ENCODE measurements at regions not wholly inside any gene's neighbourhood (a gene's known extent, or its start where the extent isn't known, plus 50 kb on each side); places are given as distances from the start of the nearest gene placed in this dataset.

GRCh38 chr16:87550495-87550961, 51.8 kb upstream of the JPH3 start:
- H2AFZ ChIP-seq (ENCODE audit: low read depth): no peak overlapping the region
- TF ChIP-seq CTCF (IDR thresholded peaks at IDR 0.05) (peak; percentile 93), SMC3 (IDR thresholded peaks at IDR 0.05; ENCODE audit: low read depth, low read length) (peak; percentile 65), FOXM1 (IDR thresholded peaks at IDR 0.05; ENCODE audit: low read depth) (no peak), RAD21 (IDR thresholded peaks at IDR 0.05; ENCODE audit: low read length) (peak; percentile 59)
- no peak overlapping the region for H3K4me2 ChIP-seq
- WGBS (ENCODE audit: low lambda C conversion rate): 59% methylated on average over 12 of the region's 28 CpGs
- ChIA-PET POLR2A (no interaction called here), CTCF (interaction anchor here (0.5 to 2.3 kb wide), 16 partner anchors 10 to 145 kb away, joined by 3 to 15 read pairs (median 4); no protein-coding TSS in a partner anchor)
- H3K9me2 ChIP-seq: no peaks in the 10 kb centered on the region
- no peaks in the 10 kb centered on the region for H3K36me3 ChIP-seq (replicated peaks in 1 of 2; ENCODE audit: control insufficient read depth in 1 of 2, insufficient read depth in 2 of 2, low read length in 1 of 2)
- H3K79me2 ChIP-seq (ENCODE audit: insufficient read depth): no peaks in the 10 kb centered on the region
- no peak overlapping the region for H3K27ac ChIP-seq (ENCODE audit: low read depth in 2 of 2, low read length in 1 of 2)
- DNase-seq: peak; percentile 86
- H3F3A ChIP-seq (replicated peaks; ENCODE audit: insufficient read depth): no peaks in the 10 kb centered on the region
- no peaks in the 10 kb centered on the region for H4K20me1 ChIP-seq (ENCODE audit: insufficient read depth)
- H3K9me3 ChIP-seq: no peaks in the 10 kb centered on the region
- 0 out of 2 replicates have a peak, but pooled peaks cover 6% of the 10 kb centered on the region for H3K27me3 ChIP-seq (ENCODE audit: insufficient read depth)
- H3K4me1 ChIP-seq (ENCODE audit: control insufficient read depth in 1 of 2, insufficient read depth in 2 of 2, low read depth in 1 of 2, low read length in 1 of 2): no peaks in the 10 kb centered on the region; a peak in 1 of 4 replicates
- H3K9ac ChIP-seq: no peak overlapping the region
- no peak overlapping the region; a peak in 1 of 4 replicates for H3K4me3 ChIP-seq (ENCODE audit: low read depth in 2 of 2, low read length in 1 of 2)

GRCh38 chr16:87549627-87550494, 52.4 kb upstream of the JPH3 start:
- H3K9ac ChIP-seq: no peak overlapping the region
- no peak overlapping the region for H3K4me2 ChIP-seq
- no peak overlapping the region for H2AFZ ChIP-seq (ENCODE audit: low read depth)
- H3K4me1 ChIP-seq (ENCODE audit: control insufficient read depth in 1 of 2, insufficient read depth in 2 of 2, low read depth in 1 of 2, low read length in 1 of 2): no peaks in the 10 kb centered on the region; a peak in 1 of 4 replicates
- DNase-seq: no peak
- no peak overlapping the region for H3K27ac ChIP-seq (ENCODE audit: low read depth in 2 of 2, low read length in 1 of 2)
- 0 out of 2 replicates have a peak, but pooled peaks cover 6% of the 10 kb centered on the region for H3K27me3 ChIP-seq (ENCODE audit: insufficient read depth)
- H3F3A ChIP-seq (replicated peaks; ENCODE audit: insufficient read depth): no peaks in the 10 kb centered on the region
- ChIA-PET CTCF (interaction anchor here (0.6 to 2.3 kb wide), 9 partner anchors 11 to 133 kb away, joined by 3 to 15 read pairs (median 5); no protein-coding TSS in a partner anchor), POLR2A (no interaction called here)
- H3K9me2 ChIP-seq: no peaks in the 10 kb centered on the region
- H3K9me3 ChIP-seq: no peaks in the 10 kb centered on the region
- no peak overlapping the region; a peak in 1 of 4 replicates for H3K4me3 ChIP-seq (ENCODE audit: low read depth in 2 of 2, low read length in 1 of 2)
- no peaks in the 10 kb centered on the region for H4K20me1 ChIP-seq (ENCODE audit: insufficient read depth)
- no peaks in the 10 kb centered on the region for H3K79me2 ChIP-seq (ENCODE audit: insufficient read depth)
- no peaks in the 10 kb centered on the region for H3K36me3 ChIP-seq (replicated peaks in 1 of 2; ENCODE audit: control insufficient read depth in 1 of 2, insufficient read depth in 2 of 2, low read length in 1 of 2)
- 68% methylated on average over 30 of the region's 34 CpGs for WGBS (ENCODE audit: low lambda C conversion rate)
- TF ChIP-seq USF1 (IDR thresholded peaks at IDR 0.05; ENCODE audit: borderline replicate concordance, low read depth) (no peak), GABPA (IDR thresholded peaks at IDR 0.05; ENCODE audit: low read depth) (no peak), FOXJ3 (CRISPR knock-in tag; IDR thresholded peaks at IDR 0.05) (no peak), YY1 (IDR thresholded peaks at IDR 0.05; ENCODE audit: low read depth) (no peak), REST (IDR thresholded peaks at IDR 0.05; ENCODE audit: low read depth, low read length) (no peak), RFX5 (IDR thresholded peaks at IDR 0.05; ENCODE audit: low read length) (no peak), RCOR1 (IDR thresholded peaks at IDR 0.05; ENCODE audit: low read length) (no peak), SIN3A (IDR thresholded peaks at IDR 0.05; ENCODE audit: borderline replicate concordance, low read depth, low read length) (no peak), SMC3 (IDR thresholded peaks at IDR 0.05; ENCODE audit: low read depth, low read length) (no peak), ELF1 (IDR thresholded peaks at IDR 0.05) (no peak), JUND (IDR thresholded peaks at IDR 0.05) (no peak), TCF12 (IDR thresholded peaks at IDR 0.05) (no peak), NFIC (IDR thresholded peaks at IDR 0.05; ENCODE audit: borderline replicate concordance) (no peak), ZBTB33 (IDR thresholded peaks at IDR 0.05; ENCODE audit: borderline replicate concordance, low read depth) (no peak), USF2 (IDR thresholded peaks at IDR 0.05; ENCODE audit: borderline replicate concordance, low read depth, low read length) (no peak)
